HL-60 (cell line): ENCODE measurements at regions not wholly inside any gene's neighbourhood (a gene's known extent, or its start where the extent isn't known, plus 50 kb on each side); places are given as distances from the start of the nearest gene placed in this dataset.

Experiments
- DNase-seq, 2 experiments: peaks; one replicate each; pipeline ENCODE4 v3.0.0-alpha.2; 2010 to 2020; ENCODE audit warnings: low read depth in 1 of 2, low spot score in 1 of 2
- H3K27ac ChIP-seq: fragments of 250-450 bp; sonication (Bioruptor Pico); replicated peaks from 2 replicates; pipeline ENCODE4 v1.5.1; 2020; ENCODE audit warnings: mild to moderate bottlenecking, moderate library complexity
- H3K27me3 ChIP-seq: fragments of 250-450 bp; sonication (Bioruptor Pico); 2 replicates; pipeline ENCODE4 v1.5.1; 2021; ENCODE audit warnings: mild to moderate bottlenecking, moderate library complexity; ENCODE audit not compliant: insufficient read depth, poor library complexity, severe bottlenecking
- H3K4me3 ChIP-seq: replicated peaks from 2 replicates; pipeline ENCODE4 v1.5.1; 2011; ENCODE audit warnings: mild to moderate bottlenecking, control low read depth, low read length; ENCODE audit not compliant: insufficient read depth
- CTCF ChIP-seq: IDR thresholded peaks from one replicate; pipeline ENCODE4 v1.5.1; 2011; ENCODE audit warnings: low read length, control low read depth, inconsistent platforms; ENCODE audit not compliant: insufficient read depth
- GABPA ChIP-seq: IDR thresholded peaks from 2 replicates; pipeline ENCODE4 v1.6.1; 2012; ENCODE audit warnings: low read depth
- POLR2AphosphoS5 ChIP-seq: IDR thresholded peaks from 2 replicates; pipeline ENCODE4 v1.6.1; 2012; ENCODE audit warnings: low read depth
- REST ChIP-seq: IDR thresholded peaks from 2 replicates; pipeline ENCODE4 v1.6.1; 2012; ENCODE audit warnings: low read depth; ENCODE audit not compliant: insufficient replicate concordance
- SPI1 ChIP-seq: IDR thresholded peaks from 2 replicates; pipeline ENCODE4 v1.6.1; 2012; ENCODE audit warnings: low read depth, mild to moderate bottlenecking, borderline replicate concordance

- Histone ChIP-seq H3K27me3 (no peaks in the 10 kb centered on the region), H3K27ac (no peak overlapping the region), H3K4me3 (no peak overlapping the region)
- no peak for TF ChIP-seq CTCF
- no peak for TF ChIP-seq POLR2AphosphoS5
- no peak for TF ChIP-seq GABPA
- no peak for TF ChIP-seq REST
- no peak for TF ChIP-seq SPI1
- DNase-seq = no peak
Observed at GRCh38 chr13:99639126-99639525, 137.9 kb downstream of the TM9SF2 start.

- Histone ChIP-seq H3K27ac (no peak overlapping the region), H3K4me3 (no peak overlapping the region), H3K27me3 (no peaks in the 10 kb centered on the region)
- DNase-seq = no peak
- TF ChIP-seq GABPA (no peak), CTCF (no peak), POLR2AphosphoS5 (no peak), REST (no peak), SPI1 (no peak)
Observed at GRCh38 chr13:99636728-99637353, 135.6 kb downstream of the TM9SF2 start.

- Histone ChIP-seq H3K4me3 (no peak overlapping the region), H3K27me3 (no peaks in the 10 kb centered on the region)
- no peak for TF ChIP-seq CTCF
- TF ChIP-seq GABPA = no peak
- no peak for TF ChIP-seq REST
- TF ChIP-seq SPI1 = no peak
- no peak for TF ChIP-seq POLR2AphosphoS5
Observed at GRCh38 chr13:99636306-99636705, 135.0 kb downstream of the TM9SF2 start.

More at GRCh38 chr13:99636306-99636705, 135.0 kb downstream of the TM9SF2 start:
- DNase-seq = no peak
- no peak overlapping the region for H3K27ac ChIP-seq
